ENCODE measurements at regions not wholly inside any gene's neighbourhood (a gene's known extent, or its start where the extent isn't known, plus 50 kb on each side); places are given as distances from the start of the nearest gene placed in this dataset.
A peak's percentile ranks its signal among the peaks of the same experiment; 100 is the strongest.

DNA sequence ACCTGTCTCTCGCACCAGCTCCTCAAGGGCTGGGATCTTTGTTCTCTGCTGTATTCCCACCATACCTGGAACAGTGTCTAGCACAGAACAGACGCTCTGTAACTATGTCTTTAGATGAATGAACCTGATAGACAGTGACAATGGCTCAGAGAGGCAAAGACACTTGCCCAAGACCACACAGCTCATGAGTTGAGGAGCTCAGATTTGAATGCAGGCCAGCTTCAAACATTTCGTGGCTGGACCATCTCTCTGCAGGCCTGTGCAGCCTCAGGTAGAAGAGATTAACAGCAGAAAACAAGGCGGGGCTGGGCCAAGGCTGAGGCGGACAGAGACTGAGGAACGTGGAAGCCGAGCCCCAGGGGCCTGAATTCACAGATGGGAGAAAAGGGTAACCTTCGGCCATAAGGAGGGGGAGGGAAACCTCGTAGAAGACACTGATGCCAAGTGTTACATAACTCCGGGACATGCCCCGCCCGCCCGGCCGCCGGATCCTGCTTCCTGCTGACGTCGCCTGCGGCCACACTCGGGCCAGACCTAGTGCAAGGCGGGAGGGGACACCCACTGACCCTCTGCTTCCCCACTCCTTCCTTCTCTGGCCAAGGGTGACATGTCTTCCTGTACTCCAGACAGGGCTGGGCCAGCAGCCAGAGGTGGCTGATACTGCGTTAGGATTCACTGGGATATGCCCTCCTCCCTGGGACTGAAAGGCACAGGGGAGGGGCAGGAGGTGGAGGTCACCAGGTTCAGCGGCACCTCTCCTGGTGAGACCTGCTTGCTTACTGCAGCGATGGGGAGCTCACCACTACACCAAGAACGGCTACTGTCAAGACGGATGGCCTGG lies 86.8 kb downstream of the RFLNA start:
- H3K4me3 ChIP-seq (ENCODE audit: low read length) = no peak overlapping the region
- DNase-seq (ENCODE audit: low read depth) = peak; percentile 50
- TF ChIP-seq, protein P1, sequence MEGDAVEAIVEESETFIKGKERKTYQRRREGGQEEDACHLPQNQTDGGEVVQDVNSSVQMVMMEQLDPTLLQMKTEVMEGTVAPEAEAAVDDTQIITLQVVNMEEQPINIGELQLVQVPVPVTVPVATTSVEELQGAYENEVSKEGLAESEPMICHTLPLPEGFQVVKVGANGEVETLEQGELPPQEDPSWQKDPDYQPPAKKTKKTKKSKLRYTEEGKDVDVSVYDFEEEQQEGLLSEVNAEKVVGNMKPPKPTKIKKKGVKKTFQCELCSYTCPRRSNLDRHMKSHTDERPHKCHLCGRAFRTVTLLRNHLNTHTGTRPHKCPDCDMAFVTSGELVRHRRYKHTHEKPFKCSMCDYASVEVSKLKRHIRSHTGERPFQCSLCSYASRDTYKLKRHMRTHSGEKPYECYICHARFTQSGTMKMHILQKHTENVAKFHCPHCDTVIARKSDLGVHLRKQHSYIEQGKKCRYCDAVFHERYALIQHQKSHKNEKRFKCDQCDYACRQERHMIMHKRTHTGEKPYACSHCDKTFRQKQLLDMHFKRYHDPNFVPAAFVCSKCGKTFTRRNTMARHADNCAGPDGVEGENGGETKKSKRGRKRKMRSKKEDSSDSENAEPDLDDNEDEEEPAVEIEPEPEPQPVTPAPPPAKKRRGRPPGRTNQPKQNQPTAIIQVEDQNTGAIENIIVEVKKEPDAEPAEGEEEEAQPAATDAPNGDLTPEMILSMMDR (IDR thresholded peaks at IDR 0.05; ENCODE audit: insufficient read depth, low read depth, low read length, missing control alignments) = no peak

DNA sequence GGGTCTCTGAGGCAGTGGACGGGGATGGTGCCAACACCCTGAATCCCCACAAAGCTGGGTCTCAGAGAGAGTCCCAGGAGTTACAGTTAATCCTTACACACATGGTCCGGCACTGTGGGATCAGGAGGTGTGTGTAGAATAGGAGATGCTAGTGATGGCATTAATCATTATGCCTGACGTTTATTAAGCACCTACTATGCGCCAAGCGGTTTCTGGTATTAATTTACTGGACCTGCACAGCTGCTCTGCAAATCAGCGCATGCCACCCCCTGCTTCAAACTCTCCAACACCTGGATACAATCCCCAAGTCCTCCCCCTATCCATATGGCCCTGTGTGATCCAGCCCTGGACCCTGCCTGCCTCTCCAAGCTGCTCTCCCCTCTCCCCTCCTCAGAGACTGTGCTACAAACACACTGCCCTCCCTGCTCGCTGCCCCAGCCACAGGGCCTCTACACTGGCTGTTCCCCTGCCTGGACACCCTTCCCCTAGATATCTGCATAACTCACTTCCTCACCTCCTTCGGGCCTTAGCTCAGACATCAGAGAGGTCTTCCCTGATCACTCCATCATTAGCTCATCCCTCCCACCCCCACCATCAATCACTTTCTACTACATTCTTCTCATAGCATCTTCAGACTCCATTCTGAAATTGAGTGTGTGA lies 86.0 kb downstream of the RFLNA start:
- TF ChIP-seq, protein P1 (IDR thresholded peaks at IDR 0.05; ENCODE audit: insufficient read depth, low read depth, low read length, missing control alignments) = no peak
- H3K4me3 ChIP-seq (ENCODE audit: low read length) = no peak overlapping the region
- DNase-seq (ENCODE audit: low read depth) = no peak

DNA sequence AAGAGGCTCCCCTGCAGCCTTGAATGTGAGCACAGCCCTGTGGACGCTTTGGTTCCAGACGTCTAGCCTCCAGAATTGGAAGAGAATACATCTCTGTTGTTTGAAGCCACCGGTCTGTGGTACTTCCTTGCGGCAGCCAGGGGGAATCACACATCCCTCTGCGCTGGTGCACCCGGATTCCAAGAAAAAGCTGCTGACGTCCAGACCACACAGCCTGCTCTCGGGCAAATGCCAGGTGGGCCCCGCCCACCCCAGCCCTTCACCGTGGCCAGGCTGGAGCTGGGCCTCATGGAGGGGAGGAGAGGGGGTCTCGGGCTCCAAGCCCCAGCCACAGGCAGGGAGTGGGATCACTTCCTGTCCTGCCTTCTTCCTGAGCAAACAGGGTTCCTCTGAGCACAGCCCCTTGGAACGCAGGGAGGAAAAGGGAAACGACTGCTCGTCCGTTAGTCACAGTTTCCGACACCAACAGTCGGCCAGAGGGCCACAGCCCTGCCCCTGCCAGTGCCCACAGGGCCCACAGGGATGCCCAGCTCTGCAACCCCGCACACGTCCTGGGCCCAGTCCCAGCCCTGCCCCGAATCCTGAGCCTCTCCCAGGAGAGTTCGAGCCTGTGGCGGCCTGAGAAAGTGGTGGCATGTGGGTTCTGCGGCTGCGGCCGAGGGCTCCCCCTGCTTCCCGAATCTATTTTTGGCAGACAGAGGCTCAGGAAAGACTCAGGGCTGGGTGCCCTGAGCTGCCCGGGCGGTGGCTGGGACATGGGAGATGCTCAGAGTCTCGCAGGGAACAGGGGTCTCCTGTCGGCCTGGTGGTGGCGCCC lies 85.3 kb downstream of the RFLNA start:
- TF ChIP-seq, protein P1 (IDR thresholded peaks at IDR 0.05; ENCODE audit: insufficient read depth, low read depth, low read length, missing control alignments) = no peak
- no peak overlapping the region for H3K4me3 ChIP-seq (ENCODE audit: low read length)
- peak; percentile 75 for DNase-seq (ENCODE audit: low read depth)

DNA sequence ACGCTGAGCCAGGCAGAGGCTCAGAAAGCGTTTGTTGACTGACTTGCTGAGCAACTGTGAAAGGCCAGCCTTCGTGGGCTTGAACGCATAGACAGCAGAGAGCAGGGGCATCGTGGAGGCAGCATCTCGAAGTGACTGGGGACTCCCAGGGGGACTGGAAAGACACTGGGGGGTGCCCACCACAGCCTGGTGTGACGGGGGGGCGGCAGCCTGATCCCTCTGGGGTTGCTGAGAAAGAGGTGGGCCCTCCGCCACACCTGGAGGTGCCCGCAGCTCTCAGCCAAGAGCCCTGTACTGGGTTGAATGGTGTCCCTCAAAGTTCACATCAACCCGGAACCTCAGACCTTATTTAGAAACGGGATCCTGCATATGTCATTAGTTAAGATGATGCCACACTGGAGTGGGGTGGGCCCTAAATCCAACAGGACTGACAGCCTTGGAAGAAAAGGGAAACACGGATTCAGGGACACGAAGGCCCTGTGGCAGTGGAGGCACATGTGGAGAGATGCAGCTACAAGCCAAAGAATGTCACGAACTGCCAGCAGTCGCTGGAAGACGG lies 84.6 kb downstream of the RFLNA start:
- H3K4me3 ChIP-seq (ENCODE audit: low read length) = no peak overlapping the region
- no peak for DNase-seq (ENCODE audit: low read depth)
- TF ChIP-seq, protein P1 (IDR thresholded peaks at IDR 0.05; ENCODE audit: insufficient read depth, low read depth, low read length, missing control alignments) = no peak

DNA sequence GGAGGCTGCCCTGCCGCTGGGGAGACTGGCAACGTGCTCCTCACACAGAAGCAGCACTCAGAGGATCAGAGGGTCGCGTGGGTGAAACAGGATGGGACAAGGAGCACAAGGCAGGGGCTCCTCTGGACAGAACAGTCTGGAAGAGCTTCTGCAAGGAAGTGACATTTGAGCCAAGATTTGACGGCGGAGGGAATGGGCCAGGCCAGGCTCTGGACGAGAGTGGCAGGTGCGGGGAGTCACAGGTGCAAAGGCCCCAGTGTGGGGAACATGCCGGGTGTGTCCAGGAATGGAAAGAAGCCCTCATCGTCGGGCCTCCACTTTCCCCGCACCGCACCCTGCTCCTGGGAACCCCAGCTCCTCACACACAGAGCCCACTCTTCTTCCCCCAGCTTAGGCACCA lies 84.0 kb downstream of the RFLNA start:
- no peak overlapping the region for H3K4me3 ChIP-seq (ENCODE audit: low read length)
- DNase-seq (ENCODE audit: low read depth) = no peak
- TF ChIP-seq, protein P1 (IDR thresholded peaks at IDR 0.05; ENCODE audit: insufficient read depth, low read depth, low read length, missing control alignments) = no peak

DNA sequence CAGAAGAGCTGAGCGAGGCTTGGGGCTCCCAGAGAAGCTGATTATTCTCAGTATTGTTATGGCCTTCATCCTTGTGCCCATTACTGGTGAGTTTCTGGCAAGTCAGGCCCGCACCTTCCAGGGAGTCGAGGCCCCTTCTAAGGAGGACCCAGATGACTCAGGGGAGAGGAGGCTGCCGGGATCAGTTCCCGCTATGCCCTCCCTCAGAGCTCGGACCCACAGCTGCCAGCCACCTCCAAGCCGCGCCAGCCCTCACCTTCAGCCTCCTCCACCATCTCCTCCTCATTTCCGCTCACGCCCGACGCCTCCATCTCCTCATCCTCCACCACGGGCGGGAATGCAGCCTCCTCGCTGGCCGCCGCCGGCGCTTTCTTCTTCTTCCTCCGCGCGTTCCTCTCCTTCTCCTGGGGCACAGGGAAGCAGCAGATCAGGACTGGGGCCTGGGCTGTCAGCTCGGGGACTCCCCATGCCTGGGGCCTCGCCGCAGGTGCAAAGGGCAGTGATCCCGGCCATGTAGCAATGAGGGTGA lies 83.2 kb downstream of the RFLNA start:
- H3K4me3 ChIP-seq (ENCODE audit: low read length) = no peak overlapping the region
- no peak for DNase-seq (ENCODE audit: low read depth)
- TF ChIP-seq, protein P1 (IDR thresholded peaks at IDR 0.05; ENCODE audit: insufficient read depth, low read depth, low read length, missing control alignments) = no peak

All from epithelial cell of esophagus (primary cell).